Lower leg skin (tissue), 4 donors: ENCODE measurements at regions not wholly inside any gene's neighbourhood (a gene's known extent, or its start where the extent isn't known, plus 50 kb on each side); places are given as distances from the start of the nearest gene placed in this dataset.
"Not testable (repeated sequence)": the region's sequence is repeated elsewhere in the genome, so short reads cannot be mapped to it uniquely, and the experiment has no call there.

Experiments used
- DNase-seq, 2 donors: peaks; one replicate each; pipeline ENCODE4 v3.0.0-alpha.2; 2019; ENCODE audit warnings: low spot score in 2 of 2
- H3K4me3 ChIP-seq: fragments of 200-600 bp; sonication (generic); 2 replicates; pipeline ENCODE4 v1.5.1; 2017; ENCODE audit warnings: mild to moderate bottlenecking, low read depth; ENCODE audit not compliant: poor library complexity, severe bottlenecking
- CTCF ChIP-seq, 3 donors: fragments of 450-650 bp; IDR thresholded peaks; one replicate each; pipeline ENCODE4 v1.5.1; 2016; ENCODE audit warnings: antibody characterized with exemption in 3 of 3, mild to moderate bottlenecking in 3 of 3, moderate library complexity in 2 of 3
- POLR2A ChIP-seq, 2 donors: fragments of 450-650 bp; IDR thresholded peaks; one replicate each; pipeline ENCODE4 v1.6.1; 2016 to 2017; ENCODE audit warnings: antibody characterized with exemption in 2 of 2, mild to moderate bottlenecking in 1 of 2, moderate library complexity in 1 of 2
- WGBS, 2 donors: methylation state at CpG; one replicate each; pipeline ENCODE4 v1.1.5; 2018; 5-methylcytosine and 5-hydroxymethylcytosine counted together
- intact Hi-C: fragments of 100-400 bp; cut with DNase I; formaldehyde crosslinking; loops from one replicate; pipeline ENCODE4 v1.15.0; 2023; ENCODE audit warnings: low total_unique reads

GRCh38 chr4:32931475-32931874 is 2211.3 kb downstream of the PCDH7 start:
- intact Hi-C loops = no loop called here
- 31 to 35% methylated on average over 3 of the region's 3 CpGs for WGBS, 2 donors
- no peak overlapping the region for H3K4me3 ChIP-seq

DNA sequence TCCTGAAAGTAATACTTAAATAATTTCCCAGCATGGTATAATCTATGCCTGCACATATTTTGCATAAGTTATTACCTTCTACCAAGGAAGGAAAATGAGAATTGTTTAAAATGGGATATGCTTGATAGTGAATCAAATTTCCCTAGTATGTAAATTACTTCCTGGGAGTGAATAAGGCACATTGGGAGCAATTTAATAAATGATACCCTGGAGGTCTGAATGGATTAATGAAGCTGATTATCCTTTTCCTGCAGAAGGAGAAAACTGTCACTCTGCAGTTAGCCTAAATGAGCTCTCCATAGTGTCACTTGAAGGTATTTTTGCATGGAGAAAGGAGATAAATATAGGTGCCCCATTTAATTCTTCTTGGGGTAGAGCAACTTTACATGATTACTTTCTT is 2212.0 kb downstream of the PCDH7 start:
- no peak for DNase-seq
- H3K4me3 ChIP-seq = no peak overlapping the region
- intact Hi-C loops = no loop called here
- TF ChIP-seq CTCF (IDR thresholded peaks at IDR 0.05) = no peak
- no peak for TF ChIP-seq POLR2A (IDR thresholded peaks at IDR 0.05)

More at GRCh38 chr4:32931475-32931874, 2211.3 kb downstream of the PCDH7 start:
- no peak for DNase-seq
- no peak for TF ChIP-seq POLR2A (IDR thresholded peaks at IDR 0.05)
- TF ChIP-seq CTCF (IDR thresholded peaks at IDR 0.05) = no peak

GRCh38 chr4:32939222-32939621 is 2219.1 kb downstream of the PCDH7 start:
- intact Hi-C loops, DNase-seq: not testable (repeated sequence)

GRCh38 chr4:32950866-32951265 is 2230.7 kb downstream of the PCDH7 start:
- DNase-seq = no peak
- TF ChIP-seq CTCF (IDR thresholded peaks at IDR 0.05) = no peak
- TF ChIP-seq POLR2A (IDR thresholded peaks at IDR 0.05) = no peak
- no peak overlapping the region for H3K4me3 ChIP-seq
- 73 to 80% methylated on average over 3 of the region's 3 CpGs for WGBS, 2 donors
- intact Hi-C loops = no loop called here

More at GRCh38 chr4:32939222-32939621, 2219.1 kb downstream of the PCDH7 start:
- H3K4me3 ChIP-seq = not testable (repeated sequence)

GRCh38 chr4:32958586-32958985 is 2238.4 kb downstream of the PCDH7 start:
- intact Hi-C loops = no loop called here
- no peak overlapping the region for H3K4me3 ChIP-seq
- no peak for DNase-seq
- TF ChIP-seq POLR2A (IDR thresholded peaks at IDR 0.05) (no peak), CTCF (IDR thresholded peaks at IDR 0.05) (no peak)
- WGBS, 2 donors = 57 to 64% methylated on average over 2 of the region's 2 CpGs

DNA sequence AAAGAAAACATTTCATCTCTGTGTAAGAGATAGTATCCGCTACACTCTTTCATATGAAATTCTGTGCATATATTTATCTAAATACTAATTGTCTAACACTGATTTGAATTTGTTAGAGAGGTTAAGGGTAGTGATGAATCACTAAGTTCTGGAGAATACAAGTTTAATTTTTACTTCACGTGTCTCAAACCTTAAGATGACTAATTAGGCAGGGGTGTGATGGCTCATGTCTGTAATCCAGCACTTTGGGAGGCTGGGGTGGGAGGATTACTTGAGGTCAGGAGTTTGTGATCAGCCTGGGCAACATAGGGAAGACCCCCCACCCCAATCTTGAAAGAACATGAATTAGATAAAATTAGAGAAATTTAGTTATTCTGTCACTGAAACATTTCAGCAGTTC is 2241.9 kb downstream of the PCDH7 start:
- 80 to 83% methylated on average over 2 of the region's 2 CpGs for WGBS, 2 donors
- TF ChIP-seq CTCF (IDR thresholded peaks at IDR 0.05) = no peak
- no peak for TF ChIP-seq POLR2A (IDR thresholded peaks at IDR 0.05)
- intact Hi-C loops = no loop called here
- no peak overlapping the region for H3K4me3 ChIP-seq
- DNase-seq = no peak
